AG09319 (cell line): ENCODE measurements at regions not wholly inside any gene's neighbourhood (a gene's known extent, or its start where the extent isn't known, plus 50 kb on each side); places are given as distances from the start of the nearest gene placed in this dataset.

Experiments used
- DNase-seq: peaks from one replicate; pipeline ENCODE4 v3.0.0-alpha.2; 2010; ENCODE audit warnings: low read depth; ENCODE audit errors: extremely low read depth
- CTCF ChIP-seq: IDR thresholded peaks from 2 replicates; pipeline ENCODE4 v1.5.1; 2011; ENCODE audit warnings: low read depth, mild to moderate bottlenecking, inconsistent platforms, low read length, moderate library complexity

DNA sequence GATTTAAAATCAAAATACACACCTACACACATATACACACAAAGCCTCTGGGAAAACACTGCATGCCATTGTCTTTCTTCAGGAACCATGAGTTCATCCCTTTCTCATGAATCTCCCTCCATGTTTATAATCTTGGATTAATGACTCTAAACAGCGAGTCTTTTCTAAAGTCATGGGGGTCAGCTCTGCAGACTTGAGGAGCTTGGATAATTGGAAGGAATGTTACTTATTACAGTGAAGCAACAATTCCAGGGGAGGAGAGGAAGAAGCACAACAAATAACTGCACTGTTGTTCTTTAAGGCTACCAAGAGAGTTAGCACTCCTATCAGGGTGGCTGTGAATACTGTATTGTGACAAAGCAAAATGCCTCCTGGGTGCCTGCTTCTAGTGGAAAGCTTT, 444.7 kb downstream of the ANXA1 start:
- no peak for TF ChIP-seq CTCF
- DNase-seq: no peak

DNA sequence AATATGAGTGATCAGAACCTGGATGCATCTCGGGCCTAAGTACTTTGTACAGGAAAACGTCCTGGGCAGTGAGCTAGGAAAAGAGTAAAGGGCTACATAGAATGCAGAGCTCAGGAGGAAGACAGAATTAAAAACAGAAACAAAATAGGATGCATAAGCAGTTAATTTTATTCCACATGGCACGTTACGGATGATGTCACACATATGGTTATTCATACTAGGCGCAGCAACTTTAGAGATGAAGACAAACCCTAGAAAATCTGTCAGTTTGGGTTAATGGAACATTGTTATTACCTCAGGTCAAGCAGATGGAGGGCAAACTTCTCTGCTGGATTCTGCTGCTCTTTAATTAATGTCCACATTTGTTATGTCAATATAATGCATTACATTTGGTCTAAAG, 445.4 kb downstream of the ANXA1 start:
- DNase-seq: no peak
- no peak for TF ChIP-seq CTCF

DNA sequence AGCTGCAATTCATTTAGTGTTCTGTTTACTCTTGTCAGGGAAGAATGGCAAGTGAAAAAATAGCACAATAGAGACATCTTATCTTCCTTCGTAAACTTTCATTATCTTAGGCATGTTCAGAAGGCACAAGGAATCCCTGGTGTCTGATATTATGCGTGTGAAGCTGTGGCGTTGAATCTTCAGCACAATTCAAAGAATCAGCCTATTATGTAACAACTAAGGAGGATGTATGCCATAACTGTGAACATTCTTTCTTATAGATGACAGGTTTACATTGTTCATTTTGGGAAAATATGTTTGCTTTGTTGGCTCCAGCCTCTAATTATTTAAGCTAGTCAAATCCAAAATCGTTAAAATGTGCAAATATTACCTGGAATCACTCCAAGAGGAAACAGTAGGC, 446.1 kb downstream of the ANXA1 start:
- TF ChIP-seq CTCF: no peak
- no peak for DNase-seq

DNA sequence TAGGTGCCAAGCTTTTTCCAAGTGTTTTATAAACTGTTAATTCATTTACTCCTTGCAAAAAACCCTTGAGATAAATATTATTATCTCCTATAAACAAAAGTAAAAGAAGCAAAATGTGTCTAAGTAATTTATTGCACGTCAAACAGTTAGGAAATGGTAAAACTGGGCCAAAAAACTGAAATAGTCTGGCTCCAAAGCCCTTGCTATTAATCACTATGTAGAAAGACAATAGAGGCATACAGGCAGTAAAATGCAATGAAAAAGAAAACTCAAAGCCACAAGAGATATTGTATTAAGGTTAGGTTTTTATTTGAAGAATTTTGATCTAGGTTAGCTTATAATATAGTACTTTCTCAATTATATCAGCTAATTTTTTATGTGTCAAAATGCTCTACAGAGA, 457.7 kb downstream of the ANXA1 start:
- no peak for TF ChIP-seq CTCF
- DNase-seq: no peak

GRCh38 chr9:73611032-73611431, 459.4 kb downstream of the ANXA1 start:
- no peak for TF ChIP-seq CTCF
- no peak for DNase-seq

GRCh38 chr9:73613092-73613701, 461.5 kb downstream of the ANXA1 start:
- TF ChIP-seq CTCF: no peak
- DNase-seq: no peak

DNA sequence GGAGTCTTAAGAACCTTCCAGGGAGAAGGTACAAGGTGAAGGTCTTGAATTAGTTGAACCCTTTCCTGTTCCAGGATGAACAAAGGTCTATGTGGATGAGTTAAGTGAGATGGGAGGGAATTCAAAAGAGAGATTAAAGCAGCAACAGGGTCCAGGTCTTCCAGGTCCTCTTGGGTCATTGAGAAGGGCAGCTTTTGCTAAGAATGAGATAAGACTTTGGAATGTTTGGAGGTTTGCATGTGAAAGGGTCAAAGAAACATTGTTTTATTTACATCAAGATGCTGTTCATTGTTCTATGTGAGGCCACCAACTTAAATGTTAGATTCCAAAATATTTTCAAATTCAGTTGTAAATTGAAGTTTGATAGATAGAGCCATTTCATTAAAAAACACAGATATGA, 463.9 kb downstream of the ANXA1 start:
- no peak for DNase-seq
- TF ChIP-seq CTCF: no peak
